ENCODE measurements at regions not wholly inside any gene's neighbourhood (a gene's known extent, or its start where the extent isn't known, plus 50 kb on each side); places are given as distances from the start of the nearest gene placed in this dataset.

DNA sequence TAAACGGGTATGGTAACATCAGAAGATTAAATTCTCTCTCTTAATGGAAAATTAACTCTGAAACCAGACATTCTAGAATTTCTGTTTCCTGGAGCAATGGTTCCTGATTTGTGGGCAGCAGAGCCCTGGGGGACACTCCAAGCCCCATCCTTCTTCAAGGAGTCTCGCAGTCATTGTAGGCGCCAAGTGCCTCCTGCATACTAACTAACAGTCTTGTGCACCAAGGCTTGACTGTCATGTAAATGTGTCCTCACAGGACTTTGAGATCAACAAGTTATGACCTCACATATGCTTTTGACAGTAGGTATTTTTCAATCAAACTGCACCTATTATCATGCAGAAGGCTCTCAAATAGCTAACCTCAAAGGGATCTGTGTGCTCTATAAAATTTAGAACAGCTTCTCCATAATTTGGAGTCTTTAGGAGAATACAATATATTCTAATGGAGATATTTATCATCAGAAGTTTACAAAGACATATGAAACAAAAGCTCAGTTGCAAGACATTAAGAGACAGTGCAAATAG lies 52.1 kb upstream of the COPS8 start:
- no peak overlapping the region for H3K9ac ChIP-seq (ENCODE audit: insufficient read depth in 1 of 2, low read depth in 2 of 2, low read length in 2 of 2)
- no peaks in the 10 kb centered on the region for H3K79me2 ChIP-seq (ENCODE audit: control insufficient read depth, insufficient read depth, low read length)
- intact Hi-C loops (cut with micrococcal nuclease) = no loop called here
- H3K36me3 ChIP-seq (ENCODE audit: control insufficient read depth, insufficient read depth, low read length) = no peaks in the 10 kb centered on the region
- no peaks in the 10 kb centered on the region; a peak in 1 of 5 replicates for H3K27me3 ChIP-seq (ENCODE audit: control insufficient read depth in 2 of 2, insufficient read depth in 2 of 2, low read length in 2 of 2)
- no peaks in the 10 kb centered on the region for H3K4me1 ChIP-seq (replicated peaks in 1 of 2; ENCODE audit: control insufficient read depth in 2 of 2, insufficient read depth in 2 of 2, low read length in 2 of 2)
- ChIA-PET CTCF (ENCODE audit: low intra/inter-chr PET ratio) (no interaction called here), POLR2A (no interaction called here)
- no peak overlapping the region for H3K27ac ChIP-seq (ENCODE audit: extremely low read depth, low read depth, low read length)
- BruUV-seq (replicated peaks) = no TSS peak
- 3% methylated on average over 3 of the region's 3 CpGs for WGBS (ENCODE audit: insufficient coverage, low coverage, missing lambda C conversion rate)
- H2AFZ ChIP-seq (ENCODE audit: low read depth, low read length) = no peak overlapping the region
- TF ChIP-seq CBX3 (IDR thresholded peaks at IDR 0.05; ENCODE audit: borderline replicate concordance in 1 of 2, low read length in 2 of 2) = no peak
- FAIRE-seq (no peak), DNase-seq (ENCODE audit: extremely low read depth in 1 of 4, low spot score in 3 of 4) (no peak), ATAC-seq (no peak)
- H3K4me3 ChIP-seq = no peak overlapping the region
- no peaks in the 10 kb centered on the region for H3K9me3 ChIP-seq (replicated peaks; ENCODE audit: control insufficient read depth, insufficient read depth, low read depth, low read length)
- no peaks in the 10 kb centered on the region for H4K20me1 ChIP-seq (replicated peaks; ENCODE audit: control insufficient read depth, insufficient read depth, low read length)
- no peaks in the 10 kb centered on the region for H3K9me1 ChIP-seq (ENCODE audit: control insufficient read depth, insufficient read depth, low read length)
- in situ Hi-C loops (cut with MboI) = no loop called here
- H3K4me2 ChIP-seq (ENCODE audit: insufficient read depth, low read length) = no peak overlapping the region

DNA sequence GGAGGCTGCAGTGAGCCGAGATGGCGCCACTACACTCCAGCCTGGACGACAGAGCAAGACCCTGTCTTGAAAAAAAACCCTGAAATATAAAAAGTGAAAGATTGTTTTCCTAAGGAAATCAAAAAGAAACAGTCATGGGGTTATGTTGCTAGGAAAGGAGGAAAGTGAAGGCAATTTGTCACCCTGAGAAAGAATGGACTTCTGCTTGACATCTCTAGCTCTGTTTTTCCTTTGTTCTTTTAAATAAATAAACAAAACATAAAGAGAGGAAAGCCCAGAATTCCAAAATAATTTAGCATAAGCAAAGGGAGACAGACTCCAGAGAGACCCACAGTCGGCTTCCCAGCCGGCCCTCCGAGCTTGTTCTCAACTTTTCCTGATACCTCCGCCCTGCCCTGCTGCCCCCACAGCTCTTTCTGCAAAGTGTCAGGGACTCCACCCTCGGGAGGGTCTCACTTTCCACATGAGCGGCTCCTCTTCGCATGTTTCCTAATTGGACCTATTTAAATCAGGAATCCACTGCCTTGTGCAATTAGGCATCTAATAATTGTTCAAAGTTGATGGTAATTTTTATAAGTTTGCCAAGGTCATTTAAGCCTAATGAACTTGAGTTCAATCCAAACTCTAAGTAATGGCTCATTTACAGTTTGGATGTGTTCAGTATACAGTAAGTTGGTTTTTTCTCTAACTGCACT lies 49.8 kb upstream of the COPS8 start:
- POLR2A ChIA-PET = no interaction called here
- no peak overlapping the region for H3K9ac ChIP-seq (ENCODE audit: insufficient read depth in 1 of 2, low read depth in 2 of 2, low read length in 2 of 2)
- no peak for TF ChIP-seq HMGN3 (IDR thresholded peaks at IDR 0.05; ENCODE audit: borderline replicate concordance, extremely low read depth, insufficient read length, low read depth, low read length)
- no peak for TF ChIP-seq FOXJ3 (CRISPR knock-in tag; IDR thresholded peaks at IDR 0.05)
- TF ChIP-seq, protein P1, sequence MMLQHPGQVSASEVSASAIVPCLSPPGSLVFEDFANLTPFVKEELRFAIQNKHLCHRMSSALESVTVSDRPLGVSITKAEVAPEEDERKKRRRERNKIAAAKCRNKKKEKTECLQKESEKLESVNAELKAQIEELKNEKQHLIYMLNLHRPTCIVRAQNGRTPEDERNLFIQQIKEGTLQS (IDR thresholded peaks at IDR 0.05) = no peak
- TF ChIP-seq, protein P1 (CRISPR knock-in tag; conservative IDR thresholded peaks at IDR 0.05) = no peak
- no peak for TF ChIP-seq TFAM (CRISPR knock-in tag; conservative IDR thresholded peaks at IDR 0.05)
- no peak for TF ChIP-seq GATAD2A (IDR thresholded peaks at IDR 0.05)
- no peak for TF ChIP-seq CBFB (CRISPR knock-in tag; IDR thresholded peaks at IDR 0.05)
- TF ChIP-seq CTCFL (IDR thresholded peaks at IDR 0.05; ENCODE audit: borderline replicate concordance, insufficient read depth, low read depth, low read length, poor library complexity, severe bottlenecking) = no peak
- no peak for TF ChIP-seq SIN3B (IDR thresholded peaks at IDR 0.05; ENCODE audit: low read depth)
- TF ChIP-seq MXD1 (CRISPR knock-in tag; IDR thresholded peaks at IDR 0.05; ENCODE audit: borderline replicate concordance, poor library complexity, severe bottlenecking) = no peak
- TF ChIP-seq KAT8 (IDR thresholded peaks at IDR 0.05; ENCODE audit: low read depth) = no peak

More for the DNA sequence above, 49.8 kb upstream of the COPS8 start:
- no peak overlapping the region for H2AFZ ChIP-seq (ENCODE audit: low read depth, low read length)
- DNase-seq (ENCODE audit: extremely low read depth in 1 of 4, low spot score in 3 of 4) (no peak), ATAC-seq (no peak), FAIRE-seq (no peak)
- H3K9me3 ChIP-seq (replicated peaks; ENCODE audit: control insufficient read depth, insufficient read depth, low read depth, low read length) = no peaks in the 10 kb centered on the region
- H3K9me1 ChIP-seq (ENCODE audit: control insufficient read depth, insufficient read depth, low read length) = no peaks in the 10 kb centered on the region
- H3K36me3 ChIP-seq (ENCODE audit: control insufficient read depth, insufficient read depth, low read length) = no peaks in the 10 kb centered on the region
- no peak overlapping the region for H3K27ac ChIP-seq (ENCODE audit: extremely low read depth, low read depth, low read length)
- CTCF ChIA-PET (ENCODE audit: low intra/inter-chr PET ratio) = no interaction called here
- no peaks in the 10 kb centered on the region for H4K20me1 ChIP-seq (replicated peaks; ENCODE audit: control insufficient read depth, insufficient read depth, low read length)
- no TSS peak for BruUV-seq (replicated peaks)
- H3K4me3 ChIP-seq = no peak overlapping the region
- 0% methylated on average over 8 of the region's 10 CpGs for WGBS (ENCODE audit: insufficient coverage, low coverage, missing lambda C conversion rate)
- H3K4me1 ChIP-seq (replicated peaks in 1 of 2; ENCODE audit: control insufficient read depth in 2 of 2, insufficient read depth in 2 of 2, low read length in 2 of 2) = no peaks in the 10 kb centered on the region
- no peak overlapping the region for H3K4me2 ChIP-seq (ENCODE audit: insufficient read depth, low read length)
- H3K27me3 ChIP-seq (ENCODE audit: control insufficient read depth in 2 of 2, insufficient read depth in 2 of 2, low read length in 2 of 2) = peaks cover 0 to 5% of the 10 kb centered on the region in 2 experiments; a peak in 2 of 5 replicates
- no peaks in the 10 kb centered on the region for H3K79me2 ChIP-seq (ENCODE audit: control insufficient read depth, insufficient read depth, low read length)
- intact Hi-C loops (cut with micrococcal nuclease) = no loop called here
- in situ Hi-C loops (cut with MboI) = no loop called here

Data from K562 (cell line).